Activated CD4-positive, alpha-beta T cell treated with anti-CD3 and anti-CD28 coated beads for 4 hours (primary cell): ENCODE measurements at regions not wholly inside any gene's neighbourhood (a gene's known extent, or its start where the extent isn't known, plus 50 kb on each side); places are given as distances from the start of the nearest gene placed in this dataset.
A peak's percentile ranks its signal among the peaks of the same experiment; 100 is the strongest.

ENCODE experiments used
- DNase-seq, 2 donors: peaks; one replicate each; pipeline ENCODE4 v3.0.0-alpha.2; 2020

DNA sequence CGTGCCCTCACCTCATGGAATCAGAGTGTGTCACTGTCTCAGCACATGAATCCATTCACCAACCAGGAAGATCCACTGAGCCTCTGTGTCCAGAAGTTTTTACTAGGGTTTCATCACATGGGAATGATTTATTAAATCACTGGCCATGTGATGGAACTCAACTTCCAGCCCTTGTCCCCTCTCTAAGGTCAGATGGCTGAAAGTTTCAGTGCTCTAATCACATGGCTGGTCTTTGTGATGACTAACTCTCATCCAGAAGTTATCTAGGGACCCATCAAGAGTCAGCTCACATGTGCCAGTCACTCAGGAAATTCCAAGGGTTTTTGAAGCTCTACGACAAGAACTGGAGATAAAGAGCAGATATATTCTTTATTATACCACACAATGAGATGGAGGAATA, 140.5 kb upstream of the GYPC start:
- no peak for DNase-seq

DNA sequence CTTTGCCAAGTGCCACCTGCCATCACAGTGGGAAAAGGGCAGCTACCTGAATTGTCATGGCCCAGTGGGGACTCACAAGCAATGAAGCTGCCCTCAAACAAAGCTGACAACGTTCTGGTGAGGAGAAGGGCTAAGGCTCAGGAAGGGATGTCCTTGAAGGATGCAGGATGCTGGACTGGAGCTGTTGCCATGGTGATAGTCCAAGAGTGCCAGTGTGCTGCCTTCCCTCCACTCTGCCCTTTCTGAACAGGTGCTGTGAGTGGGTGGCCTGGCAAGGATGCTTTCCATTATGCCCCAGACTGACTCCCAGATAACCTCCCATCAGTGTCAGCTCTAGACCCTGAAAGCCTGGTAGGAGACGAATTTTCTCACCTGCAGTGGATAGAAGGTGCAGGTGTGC, 137.8 kb upstream of the GYPC start:
- DNase-seq = no peak

GRCh38 chr2:126527836-126528490, 128.0 kb upstream of the GYPC start:
- DNase-seq = peak; percentile 70

DNA sequence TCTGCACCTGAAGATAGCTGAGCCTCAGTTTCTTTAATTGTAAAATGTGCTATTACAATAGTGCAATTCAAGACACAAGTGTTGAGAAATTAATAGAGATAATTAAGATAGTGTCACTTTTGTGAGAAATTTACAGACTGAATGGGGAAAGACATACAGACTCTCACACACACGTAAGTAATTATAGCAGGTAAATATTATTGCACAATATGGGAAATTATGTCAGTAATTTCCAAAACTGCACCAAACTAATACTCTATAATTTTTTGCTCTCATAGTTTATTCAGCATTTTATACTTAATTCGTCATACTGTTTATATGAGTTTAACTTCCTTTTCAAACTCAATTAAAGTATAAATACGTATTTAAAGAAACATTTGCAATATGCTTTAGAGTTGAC, 124.9 kb upstream of the GYPC start:
- DNase-seq = no peak

DNA sequence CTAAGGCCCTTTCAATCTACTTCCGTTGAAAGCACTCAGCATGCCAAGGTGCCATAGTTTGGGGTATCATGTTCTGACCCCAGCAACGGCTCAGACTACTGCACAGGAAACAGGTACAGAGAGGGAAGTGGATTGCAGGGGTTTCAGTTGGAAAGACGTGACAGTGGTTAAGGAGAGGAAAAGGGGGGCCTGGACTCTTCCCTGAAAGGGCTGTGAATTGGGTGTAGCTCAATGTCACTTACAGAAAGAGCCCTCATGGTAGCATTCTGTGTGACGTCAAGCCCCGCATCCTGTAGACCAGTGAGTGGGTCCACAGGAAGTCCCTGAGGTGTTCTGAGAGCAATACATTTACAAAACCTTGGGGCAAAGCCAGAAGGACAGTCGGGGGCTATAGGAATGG, 121.5 kb upstream of the GYPC start:
- DNase-seq = no peak

- no peak for DNase-seq
These were observed 120.5 kb upstream of the GYPC start for GRCh38 chr2:126535408-126535807.

DNA sequence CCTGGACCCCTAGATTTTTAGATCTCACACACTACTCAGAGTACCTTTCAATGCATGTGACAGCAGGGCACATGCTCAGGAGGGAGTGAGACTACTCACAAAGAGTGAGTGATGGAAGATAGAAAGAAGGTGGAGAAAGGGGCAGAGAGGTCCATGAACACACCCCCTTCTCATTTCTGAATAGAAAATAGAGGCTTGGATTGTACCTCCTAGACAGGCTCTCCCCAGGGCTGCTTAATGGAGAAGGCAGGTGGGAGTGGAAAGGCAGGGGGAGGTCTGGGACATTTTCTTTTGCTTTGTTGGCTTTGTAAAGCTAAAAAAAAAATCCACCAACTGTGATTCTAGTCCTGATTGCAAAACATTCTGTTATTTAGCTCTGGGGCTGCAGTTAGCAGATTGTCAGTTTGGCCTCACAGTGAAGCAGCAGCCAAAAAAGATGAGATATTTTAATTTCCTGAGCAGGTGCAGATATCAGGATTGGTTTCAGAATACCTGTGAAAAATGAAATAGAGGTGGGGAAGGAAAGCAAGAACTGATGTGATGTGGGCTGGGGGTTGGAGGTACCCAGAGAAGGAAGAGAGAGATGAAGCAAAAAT, 119.3 kb upstream of the GYPC start:
- no peak for DNase-seq

DNA sequence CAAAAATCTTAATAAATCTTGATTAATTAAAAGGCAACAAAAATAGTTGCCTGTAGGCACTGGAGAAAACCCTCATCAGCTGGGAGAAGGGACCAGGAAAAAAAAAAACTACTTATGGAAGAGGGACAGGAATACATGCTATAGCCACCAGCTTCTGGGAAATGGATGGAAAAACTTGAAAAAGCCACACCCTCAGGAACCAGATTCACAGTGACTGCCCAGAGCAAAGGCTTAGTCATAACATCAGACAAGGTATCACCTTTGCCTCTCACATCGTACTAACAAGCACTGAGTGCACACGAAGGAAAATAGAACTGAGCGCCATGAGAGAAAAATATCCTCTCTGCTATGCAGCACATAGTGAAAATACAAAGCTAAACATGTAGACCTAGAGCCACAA, 116.9 kb upstream of the GYPC start:
- DNase-seq = no peak

- no peak for DNase-seq
These were observed 113.7 kb upstream of the GYPC start for GRCh38 chr2:126542247-126542646.

- DNase-seq = no peak
These were observed 112.9 kb upstream of the GYPC start for GRCh38 chr2:126543081-126543480.

GRCh38 chr2:126558029-126558428, 97.9 kb upstream of the GYPC start:
- no peak for DNase-seq

DNA sequence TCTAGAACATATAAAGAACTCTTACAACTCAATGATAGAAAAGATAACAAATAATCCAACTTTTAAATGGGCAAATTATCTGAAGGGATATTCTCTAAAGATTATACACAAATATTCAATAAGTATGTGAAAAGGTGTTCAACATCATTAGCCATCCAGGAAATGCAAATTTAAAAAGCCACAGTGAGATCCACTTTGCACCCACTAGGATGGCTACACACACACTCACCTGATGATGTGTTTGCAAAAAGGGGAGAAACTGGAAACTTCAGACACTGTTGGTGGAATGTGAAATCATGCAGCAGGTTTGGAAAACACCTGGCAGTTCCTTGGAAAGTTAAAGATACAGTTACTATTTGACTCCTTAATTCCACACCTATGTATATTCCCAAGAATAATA, 87.2 kb upstream of the GYPC start:
- DNase-seq = no peak

GRCh38 chr2:126571403-126571802, 84.6 kb upstream of the GYPC start:
- DNase-seq = no peak

DNA sequence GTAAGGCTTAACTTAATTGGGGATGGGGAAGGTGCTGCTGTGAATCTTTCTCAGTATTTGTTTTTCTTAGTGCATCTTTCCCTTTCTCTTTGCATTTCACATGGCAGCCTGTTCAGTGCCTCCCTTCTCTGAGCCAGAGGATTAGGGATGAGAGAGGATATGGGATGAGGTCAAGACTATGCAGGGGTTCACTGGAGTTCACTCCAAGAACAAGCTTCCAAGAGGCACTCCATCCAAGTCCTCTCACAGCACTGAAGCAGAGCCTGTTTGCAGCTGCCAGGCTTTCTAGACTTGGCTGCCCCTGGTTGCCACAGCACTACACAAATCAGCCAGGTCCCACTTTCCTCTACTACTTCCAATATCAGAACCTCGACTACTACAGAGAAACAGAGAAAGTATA, 80.3 kb upstream of the GYPC start:
- DNase-seq = no peak

DNA sequence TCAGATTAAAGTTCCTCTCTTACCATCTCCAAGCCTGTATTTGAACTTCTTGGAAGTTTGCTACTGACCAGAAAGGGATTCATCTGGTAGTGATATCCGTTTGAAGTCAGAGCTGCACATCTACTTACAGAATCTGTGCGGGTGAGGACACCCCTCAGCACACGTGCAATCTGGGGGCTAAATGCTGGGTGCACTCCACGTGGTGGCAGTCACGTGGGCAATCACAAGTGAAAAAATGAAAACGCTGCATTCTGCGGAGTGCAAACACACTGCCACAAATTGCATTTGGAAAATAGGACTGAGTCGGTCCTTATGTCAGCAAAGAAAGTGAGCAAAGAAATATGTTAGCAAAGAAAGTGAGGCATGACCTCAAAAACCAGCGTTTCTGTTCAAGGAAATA, 76.1 kb upstream of the GYPC start:
- DNase-seq = no peak

- DNase-seq = no peak
These were observed 69.6 kb upstream of the GYPC start for GRCh38 chr2:126586317-126586716.

DNA sequence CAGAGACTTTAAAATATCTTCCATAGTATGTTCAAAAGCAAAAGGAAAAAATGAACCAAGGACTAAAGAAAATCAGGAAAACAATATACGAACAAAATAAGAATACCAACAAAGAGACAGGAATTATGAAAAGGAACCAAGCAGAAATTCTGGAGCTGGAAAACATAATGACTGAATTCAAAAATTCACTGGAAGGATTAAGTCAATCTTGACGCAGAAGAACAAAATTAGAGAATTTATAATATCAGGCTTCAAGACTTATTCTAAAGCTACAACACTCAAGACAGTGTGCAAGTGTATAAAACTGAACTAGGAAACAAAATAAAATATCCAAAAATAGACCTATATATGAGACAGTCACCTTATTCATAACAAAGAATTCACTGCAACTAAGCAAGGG, 56.9 kb upstream of the GYPC start:
- DNase-seq = no peak

- no peak for DNase-seq
These were observed 55.2 kb upstream of the GYPC start for GRCh38 chr2:126600742-126601141.

GRCh38 chr2:126602334-126602733, 53.6 kb upstream of the GYPC start:
- DNase-seq = no peak
